NCI-H345 treated with DMSO at 0.1 percent for 48 hours (cell line): ENCODE measurements at regions not wholly inside any gene's neighbourhood (a gene's known extent, or its start where the extent isn't known, plus 50 kb on each side); places are given as distances from the start of the nearest gene placed in this dataset.
"Not testable (repeated sequence)": the region's sequence is repeated elsewhere in the genome, so short reads cannot be mapped to it uniquely, and the experiment has no call there.

Experiments used
- DNase-seq: peaks from one replicate; lab custom pipeline; 2025; ENCODE audit not compliant: unreplicated experiment; lab: John Stamatoyannopoulos, UW

- no peak for DNase-seq
These were observed 603.0 kb downstream of the BNC2 start for GRCh38 chr9:16267281-16268066.

GRCh38 chr9:16268067-16268881 is 602.2 kb downstream of the BNC2 start:
- no peak for DNase-seq

- DNase-seq, result no peak
These were observed 598.5 kb downstream of the BNC2 start for GRCh38 chr9:16271967-16272366.

GRCh38 chr9:16272776-16273175 is 597.7 kb downstream of the BNC2 start:
- DNase-seq, result no peak

GRCh38 chr9:16275795-16276624 is 594.5 kb downstream of the BNC2 start:
- DNase-seq, result no peak

- DNase-seq, result no peak
These were observed 593.6 kb downstream of the BNC2 start for GRCh38 chr9:16276866-16277265.

GRCh38 chr9:16277471-16277960 is 593.0 kb downstream of the BNC2 start:
- DNase-seq, result no peak

GRCh38 chr9:16278326-16278999 is 592.0 kb downstream of the BNC2 start:
- no peak for DNase-seq

- DNase-seq, result no peak
These were observed 588.8 kb downstream of the BNC2 start for GRCh38 chr9:16281707-16282106.

GRCh38 chr9:16282216-16282615 is 588.3 kb downstream of the BNC2 start:
- DNase-seq, result no peak

- DNase-seq, result no peak
These were observed 587.8 kb downstream of the BNC2 start for GRCh38 chr9:16282718-16283117.

GRCh38 chr9:16286160-16286559 is 584.3 kb downstream of the BNC2 start:
- no peak for DNase-seq

GRCh38 chr9:16289639-16290038 is 580.8 kb downstream of the BNC2 start:
- DNase-seq, result no peak

- no peak for DNase-seq
These were observed 580.3 kb downstream of the BNC2 start for GRCh38 chr9:16290169-16290568.

- no peak for DNase-seq
These were observed 578.5 kb downstream of the BNC2 start for GRCh38 chr9:16291921-16292320.

- no peak for DNase-seq
These were observed 576.9 kb downstream of the BNC2 start for GRCh38 chr9:16293610-16294009.

GRCh38 chr9:16294133-16294770 is 576.2 kb downstream of the BNC2 start:
- no peak for DNase-seq

GRCh38 chr9:16294940-16295339 is 575.5 kb downstream of the BNC2 start:
- not testable (repeated sequence) for DNase-seq

- not testable (repeated sequence) for DNase-seq
These were observed 571.1 kb downstream of the BNC2 start for GRCh38 chr9:16299368-16299767.

- DNase-seq, result no peak
These were observed 567.0 kb downstream of the BNC2 start for GRCh38 chr9:16303506-16303905.
